ENCODE measurements at regions not wholly inside any gene's neighbourhood (a gene's known extent, or its start where the extent isn't known, plus 50 kb on each side); places are given as distances from the start of the nearest gene placed in this dataset.

- TF ChIP-seq POLR2AphosphoS5 (IDR thresholded peaks at IDR 0.05), result no peak
- Histone ChIP-seq H3K4me3 (no peak overlapping the region), H3K36me3 (no peaks in the 10 kb centered on the region), H3K4me1 (no peaks in the 10 kb centered on the region), H3K27ac (no peak overlapping the region), H3K9me3 (no peaks in the 10 kb centered on the region), H3K27me3 (no peaks in the 10 kb centered on the region)
- WGBS, 2 donors (ENCODE audit: low coverage in 1 of 2), result 90 to 93% methylated on average over 2 to 8 of the region's 8 CpGs
- no peak for ATAC-seq
Measured at GRCh38 chr11:62067741-62068140, 56.1 kb upstream of the INCENP start.

GRCh38 chr11:62064221-62064620, 59.6 kb upstream of the INCENP start:
- no peak for ATAC-seq
- 95% methylated on average over 2 of the region's 2 CpGs; no CpG with 5 or more reads in 1 of the 2 donors for WGBS, 2 donors (ENCODE audit: low coverage in 1 of 2)
- Histone ChIP-seq H3K27me3 (no peaks in the 10 kb centered on the region), H3K4me1 (no peaks in the 10 kb centered on the region), H3K36me3 (no peaks in the 10 kb centered on the region), H3K4me3 (no peak overlapping the region), H3K27ac (no peak overlapping the region), H3K9me3 (no peaks in the 10 kb centered on the region)
- TF ChIP-seq POLR2AphosphoS5 (IDR thresholded peaks at IDR 0.05), result no peak
- no peak for TF ChIP-seq EP300 (IDR thresholded peaks at IDR 0.05)
- no peak for TF ChIP-seq CTCF (IDR thresholded peaks at IDR 0.05)
- no peak for TF ChIP-seq POLR2A (IDR thresholded peaks at IDR 0.05)

GRCh38 chr11:62062223-62062861, 61.5 kb upstream of the INCENP start:
- ATAC-seq, result no peak
- WGBS, 2 donors (ENCODE audit: low coverage in 1 of 2), result 33 to 80% methylated on average over 1 of the region's 4 CpGs

GRCh38 chr11:62061356-62062222, 62.2 kb upstream of the INCENP start:
- Histone ChIP-seq H3K27ac (peak overlapping the region in 3 of 4 donors; percentile 10 to 32 (median 31)), H3K36me3 (no peaks in the 10 kb centered on the region), H3K4me3 (no peak overlapping the region), H3K27me3 (no peaks in the 10 kb centered on the region), H3K4me1 (no peaks in the 10 kb centered on the region), H3K9me3 (no peaks in the 10 kb centered on the region)
- TF ChIP-seq CTCF (IDR thresholded peaks at IDR 0.05), result no peak
- no peak for TF ChIP-seq EP300 (IDR thresholded peaks at IDR 0.05)
- no peak for TF ChIP-seq POLR2AphosphoS5 (IDR thresholded peaks at IDR 0.05)
- no peak for TF ChIP-seq POLR2A (IDR thresholded peaks at IDR 0.05)
- no peak for ATAC-seq
- 56 to 70% methylated on average over 5 to 11 of the region's 11 CpGs for WGBS, 2 donors (ENCODE audit: low coverage in 1 of 2)

More at GRCh38 chr11:62062223-62062861, 61.5 kb upstream of the INCENP start:
- no peak overlapping the region for H3K4me3 ChIP-seq
- H3K27me3 ChIP-seq, result no peaks in the 10 kb centered on the region
- H3K36me3 ChIP-seq, result no peaks in the 10 kb centered on the region
- H3K9me3 ChIP-seq, result no peaks in the 10 kb centered on the region
- no peak for TF ChIP-seq POLR2A (IDR thresholded peaks at IDR 0.05)
- TF ChIP-seq EP300 (IDR thresholded peaks at IDR 0.05), result no peak
- no peak for TF ChIP-seq CTCF (IDR thresholded peaks at IDR 0.05)
- TF ChIP-seq POLR2AphosphoS5 (IDR thresholded peaks at IDR 0.05), result no peak
- H3K4me1 ChIP-seq, result no peaks in the 10 kb centered on the region
- peak overlapping the region in 3 of 4 donors; percentile 10 to 31 (median 12) for H3K27ac ChIP-seq

- Histone ChIP-seq H3K27ac (no peak overlapping the region), H3K27me3 (no peaks in the 10 kb centered on the region), H3K4me1 (peaks cover 0 to 8% (median 0%) of the 10 kb centered on the region in 3 donors), H3K36me3 (no peaks in the 10 kb centered on the region), H3K4me3 (no peak overlapping the region), H3K9me3 (no peaks in the 10 kb centered on the region)
- TF ChIP-seq EP300 (IDR thresholded peaks at IDR 0.05) (no peak), POLR2A (IDR thresholded peaks at IDR 0.05) (no peak), CTCF (IDR thresholded peaks at IDR 0.05) (no peak), POLR2AphosphoS5 (IDR thresholded peaks at IDR 0.05) (no peak)
- WGBS, 2 donors (ENCODE audit: low coverage in 1 of 2), result 69 to 71% methylated on average over 1 to 2 of the region's 2 CpGs
- ATAC-seq, result no peak
Measured at GRCh38 chr11:62057069-62057468, 66.7 kb upstream of the INCENP start.

Measured in gastroesophageal sphincter (tissue), 4 donors.